CD14-positive monocyte (primary cell): ENCODE measurements at regions not wholly inside any gene's neighbourhood (a gene's known extent, or its start where the extent isn't known, plus 50 kb on each side); places are given as distances from the start of the nearest gene placed in this dataset.

Experiments used
- DNase-seq, 3 donors: peaks; one replicate each; pipeline ENCODE4 v3.0.0-alpha.2; 2011 to 2022
- H2AFZ ChIP-seq: 2 replicates; pipeline ENCODE4 v1.6.0; 2012; ENCODE audit warnings: mild to moderate bottlenecking, low read depth, low read length, inconsistent platforms; ENCODE audit not compliant: insufficient read depth, poor library complexity, severe bottlenecking
- H3K27ac ChIP-seq, 2 donors: 1 replicate in 1 of 2; 2 replicates in 1 of 2; pipeline ENCODE4 v1.5.1; 2012 to 2013; ENCODE audit warnings: low read length in 2 of 2, control low read depth in 1 of 2, inconsistent platforms in 1 of 2, low read depth in 1 of 2, mild to moderate bottlenecking in 1 of 2
- H3K27me3 ChIP-seq, 2 donors: one replicate each; pipeline versions ENCODE4 v1.6.0 to v1.6.1; 2011 to 2013; ENCODE audit warnings: low read length in 2 of 2; ENCODE audit not compliant: control insufficient read depth in 2 of 2, insufficient read depth in 2 of 2
- H3K36me3 ChIP-seq, 2 donors: replicated peaks in 1 of 2; 1 replicate in 1 of 2; 2 replicates in 1 of 2; pipeline versions ENCODE4 v1.5.1 to v1.6.1; 2012 to 2013; ENCODE audit warnings: low read length in 2 of 2, control low read depth in 1 of 2, inconsistent platforms in 1 of 2, mild to moderate bottlenecking in 1 of 2; ENCODE audit not compliant: insufficient read depth in 2 of 2, control insufficient read depth in 1 of 2
- H3K4me1 ChIP-seq, 2 donors: 1 replicate in 1 of 2; 2 replicates in 1 of 2; pipeline versions ENCODE4 v1.5.1 to v1.6.1; 2012 to 2013; ENCODE audit warnings: low read length in 2 of 2, control low read depth in 1 of 2, inconsistent platforms in 1 of 2, mild to moderate bottlenecking in 1 of 2, moderate library complexity in 1 of 2; ENCODE audit not compliant: insufficient read depth in 2 of 2, control insufficient read depth in 1 of 2
- H3K4me2 ChIP-seq: replicated peaks from 2 replicates; pipeline ENCODE3; 2012; ENCODE audit warnings: low read length, moderate library complexity, mild to moderate bottlenecking; ENCODE audit not compliant: poor library complexity, severe bottlenecking; ENCODE audit errors: extremely low read depth
- H3K4me3 ChIP-seq, 3 experiments: fragments of 200-600 bp in 1 of 3; sonication (generic) in 1 of 3; replicated peaks in 1 of 3; 1 replicate in 2 of 3; 2 replicates in 1 of 3; pipeline ENCODE4 v1.5.1; 2011 to 2013; ENCODE audit warnings: low read length in 3 of 3, mild to moderate bottlenecking in 3 of 3, control low read depth in 2 of 3, low read depth in 2 of 3, inconsistent platforms in 1 of 3, moderate library complexity in 1 of 3
- H3K79me2 ChIP-seq: 2 replicates; pipeline ENCODE4 v1.6.0; 2012; ENCODE audit warnings: mild to moderate bottlenecking, control low read depth, inconsistent platforms, low read length, moderate library complexity; ENCODE audit not compliant: insufficient read depth
- H3K9ac ChIP-seq: 2 replicates; pipeline ENCODE4 v1.6.0; 2017; ENCODE audit warnings: low read length, mild to moderate bottlenecking; ENCODE audit not compliant: insufficient read depth, poor library complexity, severe bottlenecking
- H3K9me3 ChIP-seq, 2 donors: replicated peaks in 1 of 2; 1 replicate in 1 of 2; 2 replicates in 1 of 2; pipeline versions ENCODE4 v1.5.1 to v1.6.1; 2012 to 2013; ENCODE audit warnings: low read length in 2 of 2, control low read depth in 1 of 2; ENCODE audit not compliant: control insufficient read depth in 1 of 2, insufficient read depth in 1 of 2
- H4K20me1 ChIP-seq: 2 replicates; pipeline ENCODE4 v1.6.0; 2012; ENCODE audit warnings: mild to moderate bottlenecking, low read length, control low read depth, moderate library complexity; ENCODE audit not compliant: insufficient read depth
- H3K27ac Mint-ChIP-seq, 7 donors: one replicate each; pipeline ENCODE4 v1.8.0; 2020; ENCODE audit warnings: mild to moderate bottlenecking in 7 of 7, mixed read lengths in 7 of 7, moderate library complexity in 6 of 7, inconsistent platforms in 2 of 7
- H3K27me3 Mint-ChIP-seq, 3 donors: one replicate each; pipeline ENCODE4 v1.8.0; 2021 to 2022; ENCODE audit warnings: low read depth in 3 of 3, mild to moderate bottlenecking in 3 of 3, mixed read lengths in 3 of 3, moderate library complexity in 3 of 3, inconsistent platforms in 1 of 3
- H3K36me3 Mint-ChIP-seq, 2 donors: one replicate each; pipeline ENCODE4 v1.8.0; 2020; ENCODE audit warnings: mixed read lengths in 2 of 2, inconsistent platforms in 1 of 2, mild to moderate bottlenecking in 1 of 2
- H3K4me1 Mint-ChIP-seq: one replicate; pipeline ENCODE4 v1.8.0; 2020; ENCODE audit warnings: mild to moderate bottlenecking, mixed read lengths
- H3K4me3 Mint-ChIP-seq, 2 donors: one replicate each; pipeline ENCODE4 v1.8.0; 2020; ENCODE audit warnings: mild to moderate bottlenecking in 2 of 2, mixed read lengths in 2 of 2, moderate library complexity in 1 of 2
- H3K9me3 Mint-ChIP-seq, 7 donors: one replicate each; pipeline ENCODE4 v1.8.0; 2020 to 2022; ENCODE audit warnings: mixed read lengths in 7 of 7, mild to moderate bottlenecking in 6 of 7, moderate library complexity in 6 of 7, inconsistent platforms in 2 of 7
- WGBS: methylation state at CpG from one replicate; pipeline ENCODE4 v1.1.5; 2013; ENCODE audit warnings: missing lambda C conversion rate; ENCODE audit not compliant: insufficient coverage; 5-methylcytosine and 5-hydroxymethylcytosine counted together
- intact Hi-C, 2 donors: fragments of 100-400 bp; cut with micrococcal nuclease; formaldehyde crosslinking; loops; one replicate each; pipeline versions ENCODE4 v1.15.0 to v1.15.1; 2023
- TF ChIP-seq, protein P1 (sequence below): fragments of 200-600 bp; IDR thresholded peaks from one replicate; pipeline ENCODE4 v1.8.0; 2022; ENCODE audit warnings: antibody characterized with exemption, mild to moderate bottlenecking

GRCh38 chr2:181821049-181821448, 70.5 kb upstream of the ITPRID2 start:
- Histone ChIP-seq H3K9me3 (no peaks in the 10 kb centered on the region), H3K4me3 (no peak overlapping the region), H3K9ac (no peak overlapping the region), H3K27ac (no peak overlapping the region), H4K20me1 (no peaks in the 10 kb centered on the region), H2AFZ (no peak overlapping the region), H3K79me2 (no peaks in the 10 kb centered on the region), H3K36me3 (no peaks in the 10 kb centered on the region), H3K4me1 (no peaks in the 10 kb centered on the region), H3K27me3 (no peaks in the 10 kb centered on the region), H3K4me2 (no peak overlapping the region)
- H3K9me3 Mint-ChIP-seq = no peaks in the 10 kb centered on the region
- TF ChIP-seq, protein P1, sequence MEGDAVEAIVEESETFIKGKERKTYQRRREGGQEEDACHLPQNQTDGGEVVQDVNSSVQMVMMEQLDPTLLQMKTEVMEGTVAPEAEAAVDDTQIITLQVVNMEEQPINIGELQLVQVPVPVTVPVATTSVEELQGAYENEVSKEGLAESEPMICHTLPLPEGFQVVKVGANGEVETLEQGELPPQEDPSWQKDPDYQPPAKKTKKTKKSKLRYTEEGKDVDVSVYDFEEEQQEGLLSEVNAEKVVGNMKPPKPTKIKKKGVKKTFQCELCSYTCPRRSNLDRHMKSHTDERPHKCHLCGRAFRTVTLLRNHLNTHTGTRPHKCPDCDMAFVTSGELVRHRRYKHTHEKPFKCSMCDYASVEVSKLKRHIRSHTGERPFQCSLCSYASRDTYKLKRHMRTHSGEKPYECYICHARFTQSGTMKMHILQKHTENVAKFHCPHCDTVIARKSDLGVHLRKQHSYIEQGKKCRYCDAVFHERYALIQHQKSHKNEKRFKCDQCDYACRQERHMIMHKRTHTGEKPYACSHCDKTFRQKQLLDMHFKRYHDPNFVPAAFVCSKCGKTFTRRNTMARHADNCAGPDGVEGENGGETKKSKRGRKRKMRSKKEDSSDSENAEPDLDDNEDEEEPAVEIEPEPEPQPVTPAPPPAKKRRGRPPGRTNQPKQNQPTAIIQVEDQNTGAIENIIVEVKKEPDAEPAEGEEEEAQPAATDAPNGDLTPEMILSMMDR = no peak
- intact Hi-C loops = no loop called here
- no peaks in the 10 kb centered on the region for H3K36me3 Mint-ChIP-seq
- no peak overlapping the region for H3K4me3 Mint-ChIP-seq
- no peak for DNase-seq
- no peak overlapping the region for H3K27ac Mint-ChIP-seq
- no CpG with 5 or more reads among the region's 2 CpGs for WGBS
- peaks cover 2% of the 10 kb centered on the region for H3K4me1 Mint-ChIP-seq
- H3K27me3 Mint-ChIP-seq = no peaks in the 10 kb centered on the region

DNA sequence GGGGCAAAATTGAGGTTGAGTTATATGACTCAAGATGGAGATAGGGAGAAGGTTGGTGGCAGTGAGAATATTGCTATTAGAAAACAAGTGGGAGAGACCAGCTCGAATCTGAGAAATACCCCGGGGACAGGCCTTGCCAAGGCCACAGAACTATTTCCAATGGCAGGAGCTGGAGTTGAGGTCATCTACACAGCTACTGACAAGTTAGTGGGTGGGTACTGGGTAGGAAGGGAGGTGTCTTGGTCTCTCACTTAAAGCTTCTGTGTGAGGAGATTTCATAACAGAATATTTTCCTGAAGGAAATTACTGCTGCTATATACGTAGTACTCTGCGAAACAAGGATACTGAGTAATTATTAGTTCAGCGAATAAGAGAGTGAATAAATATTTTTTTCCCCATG, 69.4 kb upstream of the ITPRID2 start:
- Histone ChIP-seq H3K79me2 (no peaks in the 10 kb centered on the region), H3K4me1 (no peaks in the 10 kb centered on the region), H3K9me3 (no peaks in the 10 kb centered on the region), H4K20me1 (no peaks in the 10 kb centered on the region), H3K9ac (no peak overlapping the region), H3K4me3 (no peak overlapping the region), H2AFZ (no peak overlapping the region), H3K27me3 (no peaks in the 10 kb centered on the region), H3K4me2 (no peak overlapping the region), H3K27ac (no peak overlapping the region), H3K36me3 (no peaks in the 10 kb centered on the region)
- Mint-ChIP-seq H3K4me3 (no peak overlapping the region), H3K27me3 (no peaks in the 10 kb centered on the region), H3K9me3 (no peaks in the 10 kb centered on the region), H3K36me3 (no peaks in the 10 kb centered on the region), H3K27ac (no peak overlapping the region), H3K4me1 (no peaks in the 10 kb centered on the region)
- TF ChIP-seq, protein P1 = no peak
- 88% methylated on average over 2 of the region's 5 CpGs for WGBS
- no peak for DNase-seq
- intact Hi-C loops = no loop called here
